GM13977 (cell line): ENCODE measurements at regions not wholly inside any gene's neighbourhood (a gene's known extent, or its start where the extent isn't known, plus 50 kb on each side); places are given as distances from the start of the nearest gene placed in this dataset.

Source experiments
- DNase-seq: peaks from one replicate; pipeline ENCODE4 v3.0.0; 2012; ENCODE audit warnings: low spot score
- in situ Hi-C: fragments of 300-500 bp; cut with MboI; formaldehyde crosslinking; loops from one replicate; pipeline ENCODE4 v1.12.0; 2022; ENCODE audit warnings: low sequenced_read_pairs, low pct_unique_long_range_greater_than_20kb, mixed read lengths, inconsistent platforms; ENCODE audit not compliant: unreplicated experiment
- TF ChIP-seq, protein P1 (sequence below): IDR thresholded peaks from 2 replicates; pipeline ENCODE4 v1.5.1; 2012; ENCODE audit warnings: mild to moderate bottlenecking, control low read depth; ENCODE audit not compliant: insufficient read depth; ENCODE audit errors: extremely low read depth, missing control alignments

DNA sequence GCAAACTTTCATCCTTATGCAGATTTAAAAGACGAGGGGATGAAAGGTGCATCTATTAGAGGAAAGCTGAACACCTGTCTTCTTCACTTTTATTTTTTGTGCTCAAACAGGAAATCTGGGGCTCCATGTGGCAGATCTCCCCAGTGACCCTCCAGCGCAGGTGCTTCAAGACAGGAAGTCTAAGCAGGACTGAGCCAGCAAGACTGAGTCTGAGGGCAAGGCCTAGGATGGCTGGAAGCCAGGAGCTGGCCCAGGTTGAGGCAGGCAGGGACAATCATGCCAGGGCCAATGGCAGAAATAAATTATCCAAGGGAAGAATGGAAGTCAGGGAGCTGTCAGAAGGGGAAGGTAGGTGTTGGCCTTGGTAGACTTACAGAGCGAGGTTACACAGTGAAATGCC lies 101.1 kb upstream of the SPON1 start:
- TF ChIP-seq, protein P1, sequence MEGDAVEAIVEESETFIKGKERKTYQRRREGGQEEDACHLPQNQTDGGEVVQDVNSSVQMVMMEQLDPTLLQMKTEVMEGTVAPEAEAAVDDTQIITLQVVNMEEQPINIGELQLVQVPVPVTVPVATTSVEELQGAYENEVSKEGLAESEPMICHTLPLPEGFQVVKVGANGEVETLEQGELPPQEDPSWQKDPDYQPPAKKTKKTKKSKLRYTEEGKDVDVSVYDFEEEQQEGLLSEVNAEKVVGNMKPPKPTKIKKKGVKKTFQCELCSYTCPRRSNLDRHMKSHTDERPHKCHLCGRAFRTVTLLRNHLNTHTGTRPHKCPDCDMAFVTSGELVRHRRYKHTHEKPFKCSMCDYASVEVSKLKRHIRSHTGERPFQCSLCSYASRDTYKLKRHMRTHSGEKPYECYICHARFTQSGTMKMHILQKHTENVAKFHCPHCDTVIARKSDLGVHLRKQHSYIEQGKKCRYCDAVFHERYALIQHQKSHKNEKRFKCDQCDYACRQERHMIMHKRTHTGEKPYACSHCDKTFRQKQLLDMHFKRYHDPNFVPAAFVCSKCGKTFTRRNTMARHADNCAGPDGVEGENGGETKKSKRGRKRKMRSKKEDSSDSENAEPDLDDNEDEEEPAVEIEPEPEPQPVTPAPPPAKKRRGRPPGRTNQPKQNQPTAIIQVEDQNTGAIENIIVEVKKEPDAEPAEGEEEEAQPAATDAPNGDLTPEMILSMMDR = no peak
- no peak for DNase-seq
- in situ Hi-C loops = no loop called here

DNA sequence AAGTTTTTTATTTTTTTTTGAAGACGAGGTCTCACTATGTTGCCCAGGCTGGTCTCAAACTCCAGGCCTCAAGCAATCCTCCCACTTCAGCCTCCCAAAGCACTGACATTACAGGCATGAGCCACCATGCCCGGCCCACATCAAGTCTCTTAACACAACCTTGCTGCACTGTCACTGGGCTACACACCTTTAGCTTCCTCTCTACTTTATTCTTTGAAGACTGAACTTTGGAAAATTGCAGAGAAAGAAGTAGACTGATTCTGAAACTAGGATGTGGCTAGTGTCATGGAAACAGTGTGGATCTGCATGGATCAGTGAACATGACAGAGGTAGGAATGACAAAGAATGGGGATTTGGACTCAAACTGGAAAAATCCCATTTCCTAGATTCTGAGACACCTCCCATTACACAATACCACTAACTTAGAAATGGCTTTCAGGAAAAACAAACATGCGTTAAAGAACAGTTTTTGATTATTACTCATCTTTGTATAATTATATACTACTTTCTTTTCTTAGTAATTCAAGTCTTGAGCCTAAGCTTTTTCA lies 99.6 kb upstream of the SPON1 start:
- no peak for DNase-seq
- in situ Hi-C loops = no loop called here
- TF ChIP-seq, protein P1 = no peak

DNA sequence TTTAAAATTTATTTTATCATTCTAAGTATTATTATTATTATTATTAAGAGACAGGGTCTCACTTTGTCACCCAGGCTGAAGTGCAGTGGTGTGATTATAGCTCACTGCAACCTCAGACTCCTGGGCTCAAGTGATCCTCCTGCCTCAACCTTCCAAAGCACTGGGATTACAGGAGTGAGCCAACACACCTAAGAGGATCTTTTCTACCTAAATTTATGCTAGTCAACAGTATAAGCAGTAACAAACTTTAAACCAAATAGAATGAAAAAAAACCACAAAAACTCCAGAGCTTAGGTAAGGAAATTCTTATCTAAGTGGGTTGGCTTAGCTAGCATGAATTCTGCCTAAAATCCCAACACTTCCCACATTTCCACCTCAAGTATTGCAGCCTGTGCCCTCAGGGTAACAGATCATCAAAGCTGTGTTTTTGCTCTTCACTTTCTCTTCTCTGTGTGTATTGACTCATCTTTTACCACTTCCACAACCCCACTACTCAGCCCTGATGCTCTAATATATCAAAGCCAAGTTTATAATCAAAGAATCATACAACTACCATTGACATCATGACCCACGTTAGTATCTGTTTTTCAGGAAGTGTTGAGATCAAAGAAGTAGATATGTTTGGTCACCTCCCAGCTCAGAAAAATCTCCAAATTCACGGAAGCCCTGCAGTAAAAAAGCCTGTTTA lies 93.7 kb upstream of the SPON1 start:
- TF ChIP-seq, protein P1 = no peak
- DNase-seq = no peak
- in situ Hi-C loops = no loop called here

DNA sequence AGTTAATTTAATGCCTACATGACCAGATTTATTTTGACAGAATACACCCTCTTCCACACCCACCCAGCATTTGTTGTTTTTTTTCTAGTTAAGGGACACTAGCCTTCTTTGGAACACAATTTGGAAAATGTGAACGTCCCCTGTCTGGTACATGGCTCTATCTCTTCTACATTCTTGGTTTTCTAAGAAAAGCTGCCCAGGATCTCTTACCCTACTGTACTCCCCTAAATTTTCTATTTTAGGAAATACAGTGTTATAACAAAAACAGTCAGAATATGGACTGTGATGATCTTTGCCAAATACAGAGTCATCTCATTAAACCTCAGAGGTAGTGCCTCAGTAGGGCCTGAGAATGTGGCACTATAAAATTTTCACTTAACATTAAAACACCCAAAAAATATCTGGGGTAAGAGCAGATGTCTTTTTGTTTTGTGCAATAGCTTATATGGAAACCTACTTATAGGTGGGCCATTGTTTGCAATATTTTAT lies 93.1 kb upstream of the SPON1 start:
- TF ChIP-seq, protein P1 = no peak
- in situ Hi-C loops = no loop called here
- no peak for DNase-seq

DNA sequence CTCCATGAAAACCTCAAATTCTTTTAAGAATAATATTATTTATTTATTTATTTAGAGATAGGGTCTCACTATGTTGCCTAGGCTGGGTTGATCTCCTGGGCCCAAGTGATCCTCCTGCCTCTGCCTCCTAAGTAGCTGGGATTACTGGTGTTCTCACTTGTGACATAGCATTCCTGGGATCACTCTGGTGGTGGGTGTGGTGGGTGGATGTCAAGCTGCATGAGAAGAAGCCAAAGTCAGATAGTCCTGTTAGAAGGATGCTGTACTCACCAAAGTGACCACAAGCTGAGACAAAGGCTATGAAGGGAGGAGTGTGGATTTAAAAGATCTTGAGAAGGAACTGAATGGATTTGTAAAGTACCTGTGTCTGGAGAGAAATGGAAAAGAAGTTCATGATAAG lies 87.9 kb upstream of the SPON1 start:
- in situ Hi-C loops = no loop called here
- no peak for DNase-seq
- TF ChIP-seq, protein P1 = no peak

DNA sequence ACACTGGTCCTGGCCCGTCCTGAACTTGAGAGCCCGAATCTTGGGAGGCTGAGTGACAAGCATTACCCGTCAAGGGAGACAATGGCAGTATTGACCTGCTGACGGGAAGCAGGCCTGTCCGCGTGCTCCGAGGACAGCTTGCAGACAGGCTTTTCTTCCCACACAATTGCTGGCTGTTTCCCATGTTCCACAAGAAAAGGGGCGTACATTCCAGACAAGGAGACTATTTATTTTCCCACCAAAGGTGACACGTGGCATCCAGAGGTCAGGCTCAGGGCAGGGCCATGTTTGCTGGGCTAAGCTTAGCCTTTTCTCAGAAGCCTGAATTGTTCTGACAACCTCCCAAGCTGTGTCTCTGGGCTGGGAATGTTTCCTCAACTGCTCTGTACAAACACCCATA lies 86.9 kb upstream of the SPON1 start:
- TF ChIP-seq, protein P1 = no peak
- in situ Hi-C loops = no loop called here
- no peak for DNase-seq
